Lower lobe of right lung (tissue), 2 donors: ENCODE measurements at regions not wholly inside any gene's neighbourhood (a gene's known extent, or its start where the extent isn't known, plus 50 kb on each side); places are given as distances from the start of the nearest gene placed in this dataset.
A peak's percentile ranks its signal among the peaks of the same experiment; 100 is the strongest.

Source experiments
- ATAC-seq, 2 donors: fragments of 200-7000 bp; cut with Tn5 transposase; one replicate each; pipeline ENCODE4 v1.9.1; 2020 to 2022; ENCODE audit warnings: mild to moderate bottlenecking in 2 of 2, moderate library complexity in 2 of 2
- DNase-seq: peaks from one replicate; pipeline ENCODE4 v3.0.0-alpha.2; 2020
- H3K27ac ChIP-seq: fragments of 200-600 bp; one replicate; pipeline ENCODE4 v1.8.0; 2022
- H3K27me3 ChIP-seq: fragments of 200-600 bp; one replicate; pipeline ENCODE4 v1.8.0; 2022; ENCODE audit warnings: low read depth
- H3K36me3 ChIP-seq: fragments of 200-600 bp; one replicate; pipeline ENCODE4 v1.8.0; 2022; ENCODE audit warnings: mild to moderate bottlenecking
- H3K4me1 ChIP-seq: fragments of 200-600 bp; one replicate; pipeline ENCODE4 v1.8.0; 2022
- H3K4me3 ChIP-seq: fragments of 200-600 bp; one replicate; pipeline ENCODE4 v1.8.0; 2022; ENCODE audit warnings: mild to moderate bottlenecking
- H3K9me3 ChIP-seq: fragments of 200-600 bp; one replicate; pipeline ENCODE4 v1.8.0; 2022
- CTCF ChIP-seq: fragments of 200-600 bp; IDR thresholded peaks from one replicate; pipeline ENCODE4 v1.8.0; 2022; ENCODE audit warnings: antibody characterized with exemption, mild to moderate bottlenecking
- intact Hi-C: fragments of 100-400 bp; cut with DNase I; formaldehyde crosslinking; loops from one replicate; pipeline ENCODE4 v1.11.0; 2022
- donor health status: DM: no; HTN: yes; CAD: no; lungs with severe emphysema.

- no peaks in the 10 kb centered on the region for H3K9me3 ChIP-seq
- no peaks in the 10 kb centered on the region for H3K27me3 ChIP-seq
- no peaks in the 10 kb centered on the region for H3K4me1 ChIP-seq
- no peak for TF ChIP-seq CTCF
- no peak overlapping the region for H3K4me3 ChIP-seq
- H3K27ac ChIP-seq, result no peak overlapping the region
- intact Hi-C loops, result no loop called here
- ATAC-seq (no peak), DNase-seq (no peak)
- no peaks in the 10 kb centered on the region for H3K36me3 ChIP-seq
These were observed 115.1 kb downstream of the SETD4 start for GRCh38 chr21:35945089-35945671.

- ATAC-seq (no peak), DNase-seq (no peak)
- Histone ChIP-seq H3K4me3 (no peak overlapping the region), H3K9me3 (no peaks in the 10 kb centered on the region), H3K27ac (no peak overlapping the region), H3K36me3 (no peaks in the 10 kb centered on the region), H3K4me1 (no peaks in the 10 kb centered on the region), H3K27me3 (no peaks in the 10 kb centered on the region)
- TF ChIP-seq CTCF, result no peak
- intact Hi-C loops, result no loop called here
These were observed 116.6 kb downstream of the SETD4 start for GRCh38 chr21:35943752-35944151.

DNA sequence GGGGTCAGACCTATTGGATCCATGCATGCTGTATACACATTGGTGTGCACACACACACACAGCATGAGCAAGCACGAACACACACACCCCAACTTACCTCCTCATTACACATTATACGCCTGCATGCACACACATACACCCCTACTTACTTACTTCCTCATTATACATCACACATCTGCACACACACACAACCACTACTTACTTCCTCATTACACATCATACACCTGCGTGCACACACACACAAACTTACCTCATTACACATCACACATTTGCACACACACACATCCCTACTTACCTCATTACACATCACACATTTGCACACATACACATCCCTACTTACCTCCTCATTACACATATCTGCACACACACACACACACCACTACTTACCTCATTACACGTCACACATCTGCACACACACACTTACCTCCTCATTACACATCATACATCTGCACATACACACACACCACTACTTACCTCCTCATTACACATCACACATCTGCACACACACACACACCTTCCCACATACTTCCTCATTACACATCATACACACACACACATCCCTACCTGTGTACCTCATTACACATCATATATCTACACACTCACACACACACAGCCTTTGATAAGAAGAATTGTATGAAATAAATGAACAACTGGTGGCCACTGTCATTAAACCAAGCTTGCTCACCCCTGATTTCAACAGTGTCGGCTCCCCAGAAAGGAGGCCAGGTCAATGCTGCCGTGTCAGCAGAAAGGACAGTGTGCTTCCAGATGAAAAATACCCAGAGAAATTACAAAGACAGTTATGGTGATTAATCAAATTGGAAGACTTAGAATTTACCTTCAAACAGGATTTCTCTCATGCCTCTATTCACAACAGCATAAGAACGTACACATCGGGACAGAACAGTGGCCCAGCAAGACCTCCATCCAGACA lies 117.8 kb downstream of the SETD4 start:
- no peak for TF ChIP-seq CTCF
- no peaks in the 10 kb centered on the region for H3K36me3 ChIP-seq
- no peak overlapping the region for H3K27ac ChIP-seq
- no peaks in the 10 kb centered on the region for H3K9me3 ChIP-seq
- ATAC-seq (no peak), DNase-seq (no peak)
- no peaks in the 10 kb centered on the region for H3K4me1 ChIP-seq
- intact Hi-C loops, result no loop called here
- H3K4me3 ChIP-seq, result no peak overlapping the region
- no peaks in the 10 kb centered on the region for H3K27me3 ChIP-seq

DNA sequence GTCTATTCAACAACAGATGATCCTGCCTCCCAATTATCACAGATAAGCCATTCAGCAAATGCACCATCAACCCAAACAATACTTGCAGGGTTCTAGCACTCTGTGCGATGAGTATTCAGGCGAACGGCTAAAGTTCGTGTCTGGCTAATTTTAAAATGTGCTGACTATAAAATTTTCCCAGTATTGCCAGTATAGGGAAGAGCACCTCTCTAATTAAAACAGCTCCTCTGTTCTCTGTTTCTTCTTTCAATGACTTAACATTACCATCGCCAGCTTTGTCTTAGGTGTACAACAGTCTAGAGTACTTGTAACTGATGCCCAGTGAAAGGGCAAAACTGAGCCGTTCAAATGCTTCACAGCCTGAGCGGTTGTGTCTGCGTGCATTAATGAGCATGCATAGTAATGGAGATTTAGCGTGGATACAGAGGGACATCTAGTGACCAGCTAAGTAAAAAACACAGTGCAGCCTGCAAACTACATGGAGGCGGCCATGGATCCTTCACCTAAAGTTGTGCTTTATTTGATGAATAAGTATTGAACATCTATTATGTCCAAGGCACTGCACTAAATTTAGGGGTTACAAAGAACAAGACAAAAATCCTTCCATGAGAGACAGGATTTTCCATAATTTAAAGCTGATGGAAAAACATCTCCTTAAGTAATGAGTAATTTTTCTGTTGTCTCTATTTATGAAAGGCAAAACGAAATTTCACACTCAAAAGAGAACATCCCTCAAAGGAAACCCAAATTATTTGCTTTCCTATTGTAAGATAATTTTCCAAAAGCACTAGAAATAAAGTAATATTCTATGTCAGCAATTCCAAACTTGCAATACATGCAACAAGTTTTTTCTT lies 120.0 kb downstream of the SETD4 start:
- H3K27me3 ChIP-seq, result no peaks in the 10 kb centered on the region
- no peaks in the 10 kb centered on the region for H3K9me3 ChIP-seq
- H3K4me3 ChIP-seq, result no peak overlapping the region
- ATAC-seq (peak; percentile 91 to 93), DNase-seq (no peak)
- intact Hi-C loops, result no loop called here
- H3K4me1 ChIP-seq, result no peaks in the 10 kb centered on the region
- peak; percentile 69 for TF ChIP-seq CTCF
- no peak overlapping the region for H3K27ac ChIP-seq
- H3K36me3 ChIP-seq, result no peaks in the 10 kb centered on the region

DNA sequence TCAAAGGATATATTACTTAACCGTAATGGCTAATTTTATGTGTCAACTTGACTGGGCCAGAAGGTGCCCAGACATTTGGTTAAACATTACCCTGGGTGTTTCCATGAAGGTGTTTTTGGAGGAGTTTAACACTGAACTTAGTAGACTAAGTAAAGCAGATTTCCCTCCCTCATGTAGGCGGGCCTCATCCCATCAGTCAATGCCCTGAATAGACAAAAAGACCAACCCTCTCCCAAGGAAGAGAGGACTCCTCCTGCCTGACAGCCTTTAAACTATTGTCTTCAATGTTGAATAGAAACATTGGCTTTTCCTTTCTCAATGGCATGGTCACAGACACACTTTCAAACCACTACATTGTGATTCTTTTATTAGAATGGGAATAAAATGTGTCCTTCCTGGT lies 121.9 kb downstream of the SETD4 start:
- Histone ChIP-seq H3K36me3 (no peaks in the 10 kb centered on the region), H3K9me3 (no peaks in the 10 kb centered on the region), H3K4me3 (no peak overlapping the region), H3K27ac (no peak overlapping the region), H3K27me3 (no peaks in the 10 kb centered on the region), H3K4me1 (peaks cover 5% of the 10 kb centered on the region)
- no peak for TF ChIP-seq CTCF
- ATAC-seq, result no peak
- no peak for DNase-seq
- intact Hi-C loops, result no loop called here
